ENCODE measurements at regions not wholly inside any gene's neighbourhood (a gene's known extent, or its start where the extent isn't known, plus 50 kb on each side); places are given as distances from the start of the nearest gene placed in this dataset.

DNA sequence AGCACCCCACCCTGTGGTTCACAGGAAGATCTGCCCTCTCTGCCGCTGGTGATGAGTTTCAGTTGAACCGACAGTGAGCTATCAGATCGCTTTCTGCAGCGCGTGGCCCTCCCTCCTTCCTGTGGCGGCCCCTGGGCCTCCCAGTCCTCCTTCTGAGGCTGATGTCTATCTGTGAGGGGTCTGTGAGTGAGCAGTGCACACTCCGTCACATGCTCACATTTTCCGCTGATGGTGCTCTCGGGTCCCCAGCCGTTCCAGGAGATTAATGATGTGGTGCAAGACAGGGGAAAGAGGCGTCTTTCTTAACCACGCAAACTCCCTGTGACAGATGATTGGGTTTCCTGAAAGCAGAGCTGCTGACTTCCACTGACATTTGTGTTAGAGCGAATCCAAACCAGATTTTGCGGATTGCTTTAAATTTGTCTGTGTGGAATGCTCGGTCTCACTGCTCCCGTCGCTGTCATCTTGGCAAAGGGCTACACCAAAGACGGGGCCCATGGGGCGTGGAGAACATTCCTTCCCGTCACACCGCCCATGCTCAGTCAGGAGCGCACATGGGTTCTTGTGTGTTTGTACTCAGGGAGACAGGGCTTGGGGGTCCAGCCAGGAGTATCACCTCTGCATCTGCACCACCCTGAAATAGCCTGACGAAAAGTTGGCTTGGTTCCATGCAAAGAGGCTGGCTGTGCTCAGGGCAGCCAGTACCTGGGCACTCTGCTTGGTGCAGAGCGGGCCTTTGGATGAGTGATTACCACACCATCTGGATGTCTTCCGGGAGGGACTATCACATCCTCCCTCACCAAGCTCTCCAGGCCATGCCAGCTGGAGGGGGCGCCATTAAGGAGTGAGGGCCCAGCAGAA is 154.7 kb upstream of the HS6ST1 start:
- peak; percentile 39 to 79 for DNase-seq (ENCODE audit: low read depth in 2 of 2)
- H3K4me3 ChIP-seq (replicated peaks in 1 of 2; ENCODE audit: low read depth in 2 of 2, low read length in 2 of 2) = no peak overlapping the region
- TF ChIP-seq, protein P1, sequence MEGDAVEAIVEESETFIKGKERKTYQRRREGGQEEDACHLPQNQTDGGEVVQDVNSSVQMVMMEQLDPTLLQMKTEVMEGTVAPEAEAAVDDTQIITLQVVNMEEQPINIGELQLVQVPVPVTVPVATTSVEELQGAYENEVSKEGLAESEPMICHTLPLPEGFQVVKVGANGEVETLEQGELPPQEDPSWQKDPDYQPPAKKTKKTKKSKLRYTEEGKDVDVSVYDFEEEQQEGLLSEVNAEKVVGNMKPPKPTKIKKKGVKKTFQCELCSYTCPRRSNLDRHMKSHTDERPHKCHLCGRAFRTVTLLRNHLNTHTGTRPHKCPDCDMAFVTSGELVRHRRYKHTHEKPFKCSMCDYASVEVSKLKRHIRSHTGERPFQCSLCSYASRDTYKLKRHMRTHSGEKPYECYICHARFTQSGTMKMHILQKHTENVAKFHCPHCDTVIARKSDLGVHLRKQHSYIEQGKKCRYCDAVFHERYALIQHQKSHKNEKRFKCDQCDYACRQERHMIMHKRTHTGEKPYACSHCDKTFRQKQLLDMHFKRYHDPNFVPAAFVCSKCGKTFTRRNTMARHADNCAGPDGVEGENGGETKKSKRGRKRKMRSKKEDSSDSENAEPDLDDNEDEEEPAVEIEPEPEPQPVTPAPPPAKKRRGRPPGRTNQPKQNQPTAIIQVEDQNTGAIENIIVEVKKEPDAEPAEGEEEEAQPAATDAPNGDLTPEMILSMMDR (IDR thresholded peaks at IDR 0.05; ENCODE audit: low read depth, low read length) = no peak

DNA sequence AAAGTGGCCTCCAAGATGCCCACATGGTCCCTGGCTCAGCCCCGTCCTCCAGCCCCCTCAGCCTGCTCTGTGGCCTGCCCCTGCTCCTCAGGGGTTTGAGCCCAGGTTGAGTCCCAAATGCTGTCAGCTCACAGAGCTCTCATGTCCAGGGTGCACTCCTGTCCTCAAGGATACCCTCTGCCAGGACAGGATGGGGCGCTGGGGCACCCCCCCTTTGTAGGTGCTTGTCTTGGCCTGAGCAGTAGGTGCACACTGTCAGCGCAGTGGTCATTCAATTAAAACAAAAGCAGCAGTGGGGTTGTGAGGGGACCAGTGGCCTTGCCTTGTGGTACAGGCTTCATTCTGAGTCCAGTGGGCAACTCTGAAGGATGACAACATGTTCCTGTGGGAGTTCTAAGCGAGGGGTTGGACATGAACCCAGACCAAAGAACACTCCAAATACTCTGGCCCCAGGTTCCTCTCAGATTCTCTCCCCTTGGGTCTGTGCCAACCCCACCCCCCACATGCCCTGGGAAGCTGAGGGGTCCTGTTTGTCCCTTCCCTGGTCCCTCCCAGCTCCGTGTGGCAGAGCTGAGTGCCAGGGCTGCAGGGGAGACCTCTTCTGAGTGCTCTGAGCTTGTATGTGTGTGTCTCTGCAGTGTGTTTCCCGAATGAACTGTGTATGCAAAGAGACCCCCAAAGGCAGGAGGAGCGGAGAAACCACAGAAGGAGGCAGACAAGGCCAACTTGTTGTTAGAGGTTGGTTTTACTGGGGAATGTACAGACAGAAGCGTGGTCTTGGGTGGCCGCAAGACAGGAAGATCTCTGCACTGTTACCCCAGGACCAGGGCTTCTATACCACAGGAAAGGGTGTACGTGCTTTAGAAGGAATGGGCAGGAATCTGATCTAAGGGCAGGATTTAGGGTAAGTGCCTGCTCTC is 155.6 kb upstream of the HS6ST1 start:
- no peak overlapping the region for H3K4me3 ChIP-seq (replicated peaks in 1 of 2; ENCODE audit: low read depth in 2 of 2, low read length in 2 of 2)
- no peak for DNase-seq (ENCODE audit: low read depth in 2 of 2)
- TF ChIP-seq, protein P1 (IDR thresholded peaks at IDR 0.05; ENCODE audit: low read depth, low read length) = no peak

DNA sequence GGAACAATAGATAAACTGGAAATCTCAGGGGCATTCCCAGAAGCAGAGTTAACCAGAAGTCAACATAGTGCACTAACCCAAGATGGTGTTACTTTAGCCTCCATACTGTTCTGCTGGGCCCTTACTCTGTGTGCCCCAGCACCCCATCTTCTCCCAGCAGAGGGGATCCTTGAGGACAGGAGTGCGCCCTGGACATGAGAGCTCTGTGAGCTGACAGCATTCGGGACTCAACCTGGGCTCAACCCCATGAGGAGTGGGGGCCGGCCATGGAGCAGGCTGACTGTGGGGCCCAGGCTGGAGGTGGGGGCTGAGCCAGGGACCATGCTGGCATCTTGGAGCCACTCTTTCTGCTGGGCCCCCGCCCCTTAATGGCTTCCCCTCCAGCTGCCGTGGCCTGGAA is 156.3 kb upstream of the HS6ST1 start:
- H3K4me3 ChIP-seq (replicated peaks in 1 of 2; ENCODE audit: low read depth in 2 of 2, low read length in 2 of 2) = no peak overlapping the region
- DNase-seq (ENCODE audit: low read depth in 2 of 2) = no peak
- TF ChIP-seq, protein P1 (IDR thresholded peaks at IDR 0.05; ENCODE audit: low read depth, low read length) = no peak

DNA sequence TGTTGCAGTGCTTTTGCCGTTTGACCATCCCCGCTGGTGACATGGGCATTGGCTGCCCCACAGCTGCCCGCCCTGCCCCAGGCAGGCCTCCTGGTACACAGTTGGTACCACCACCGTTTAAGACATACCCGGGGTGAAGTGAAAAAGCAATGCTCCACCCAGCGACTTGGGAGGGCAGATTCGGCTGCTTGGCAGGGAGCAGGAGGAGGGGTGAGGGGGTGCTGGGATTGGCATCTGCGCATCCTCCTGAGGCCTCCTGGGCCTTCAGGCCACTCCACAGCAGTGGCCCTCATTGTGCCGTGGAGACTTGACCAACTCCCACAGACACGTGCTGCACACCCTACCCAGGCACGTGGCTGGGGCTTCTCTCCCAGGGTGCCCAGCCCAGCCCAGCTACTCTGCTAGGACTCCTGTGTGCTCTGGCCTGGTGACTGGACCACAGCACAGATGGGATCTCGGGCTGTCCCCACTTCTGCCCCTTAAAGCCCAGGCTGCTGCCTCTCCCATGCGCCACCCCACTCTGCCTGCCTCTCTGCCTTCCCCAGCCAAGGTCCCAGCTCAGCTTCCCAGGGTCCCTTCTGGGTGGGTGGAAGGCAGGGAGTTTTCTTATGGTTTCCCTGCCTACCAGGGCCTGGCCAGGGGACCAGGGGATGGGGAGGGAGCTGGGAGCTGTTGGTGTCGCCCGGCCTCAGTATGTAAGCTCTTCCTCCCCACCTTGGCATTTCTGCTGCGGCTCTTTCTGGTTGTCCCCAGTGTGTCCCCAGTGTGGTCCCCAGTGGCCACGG is 157.0 kb upstream of the HS6ST1 start:
- TF ChIP-seq, protein P1 (IDR thresholded peaks at IDR 0.05; ENCODE audit: low read depth, low read length) = no peak
- DNase-seq (ENCODE audit: low read depth in 2 of 2) = no peak
- no peak overlapping the region for H3K4me3 ChIP-seq (replicated peaks in 1 of 2; ENCODE audit: low read depth in 2 of 2, low read length in 2 of 2)

DNA sequence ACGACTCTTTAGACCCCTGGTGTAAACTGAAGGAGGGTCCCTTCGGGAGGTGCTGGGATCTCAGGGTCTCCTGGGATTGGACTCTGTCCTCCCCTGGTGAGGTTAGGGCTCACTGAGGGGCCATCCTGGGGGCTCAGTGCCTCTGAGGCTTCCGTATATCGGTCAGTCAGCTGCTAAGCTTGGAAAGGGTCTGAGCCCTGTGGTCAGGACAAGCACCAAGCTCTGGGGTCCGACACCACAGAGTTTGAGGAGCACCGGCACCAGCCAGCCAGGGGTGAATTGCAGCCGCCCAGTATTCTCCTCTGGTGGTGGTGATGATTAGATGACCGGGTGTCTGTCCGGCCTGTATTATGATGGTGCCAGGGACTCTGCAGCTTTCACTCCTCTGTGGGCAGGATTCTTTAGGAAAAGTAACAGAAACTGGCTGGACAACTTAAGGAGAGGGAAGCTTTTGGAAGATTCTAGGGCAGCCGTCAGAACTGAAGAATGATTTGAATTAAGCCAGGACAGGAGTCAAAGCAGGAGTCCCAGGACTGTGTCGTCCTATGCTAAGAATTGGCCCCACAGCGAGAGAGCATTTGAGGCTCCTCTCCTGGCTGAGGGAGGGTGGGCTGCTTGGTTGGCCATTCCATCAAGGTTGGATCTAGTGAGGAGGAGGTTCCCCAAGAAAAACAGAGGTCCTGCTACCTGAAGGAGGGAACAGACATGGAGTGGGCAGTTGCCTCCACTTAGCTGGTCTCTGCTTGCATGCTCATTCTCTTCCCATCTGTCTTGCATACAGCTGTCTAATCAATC is 158.6 kb upstream of the HS6ST1 start:
- TF ChIP-seq, protein P1 (IDR thresholded peaks at IDR 0.05; ENCODE audit: low read depth, low read length) = no peak
- no peak for DNase-seq (ENCODE audit: low read depth in 2 of 2)
- H3K4me3 ChIP-seq (replicated peaks in 1 of 2; ENCODE audit: low read depth in 2 of 2, low read length in 2 of 2) = no peak overlapping the region

DNA sequence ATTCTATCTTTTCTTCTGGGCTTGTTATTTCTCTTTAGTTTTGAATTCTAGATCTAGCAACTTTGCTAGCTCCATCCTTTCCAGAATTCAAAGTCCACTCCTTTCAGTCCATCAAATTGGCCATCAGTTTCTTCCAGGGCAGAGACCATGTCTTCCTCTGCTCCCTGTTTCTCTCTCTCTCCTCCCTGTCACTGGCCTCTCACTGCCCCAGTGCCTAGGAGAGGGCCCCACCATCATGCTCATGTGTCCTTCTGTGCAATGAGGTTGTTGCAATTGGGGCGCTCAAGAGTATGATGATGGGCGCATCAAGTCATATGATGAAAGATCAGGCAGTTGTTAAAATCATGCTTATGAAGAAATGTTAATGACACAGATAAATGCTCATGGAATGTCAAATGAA is 159.2 kb upstream of the HS6ST1 start:
- no peak for DNase-seq (ENCODE audit: low read depth in 2 of 2)
- no peak overlapping the region for H3K4me3 ChIP-seq (replicated peaks in 1 of 2; ENCODE audit: low read depth in 2 of 2, low read length in 2 of 2)
- TF ChIP-seq, protein P1 (IDR thresholded peaks at IDR 0.05; ENCODE audit: low read depth, low read length) = no peak
